ENCODE measurements at regions not wholly inside any gene's neighbourhood (a gene's known extent, or its start where the extent isn't known, plus 50 kb on each side); places are given as distances from the start of the nearest gene placed in this dataset.

GRCh38 chr1:172727956-172728603 lies 69.2 kb downstream of the FASLG start:
- TF ChIP-seq CTCF (IDR thresholded peaks at IDR 0.05): peak; percentile 61
- no peak for TF ChIP-seq EZH2 (IDR thresholded peaks at IDR 0.05)
- no peak for TF ChIP-seq EZH2phosphoT487 (IDR thresholded peaks at IDR 0.05)
